ENCODE measurements at regions not wholly inside any gene's neighbourhood (a gene's known extent, or its start where the extent isn't known, plus 50 kb on each side); places are given as distances from the start of the nearest gene placed in this dataset.

DNA sequence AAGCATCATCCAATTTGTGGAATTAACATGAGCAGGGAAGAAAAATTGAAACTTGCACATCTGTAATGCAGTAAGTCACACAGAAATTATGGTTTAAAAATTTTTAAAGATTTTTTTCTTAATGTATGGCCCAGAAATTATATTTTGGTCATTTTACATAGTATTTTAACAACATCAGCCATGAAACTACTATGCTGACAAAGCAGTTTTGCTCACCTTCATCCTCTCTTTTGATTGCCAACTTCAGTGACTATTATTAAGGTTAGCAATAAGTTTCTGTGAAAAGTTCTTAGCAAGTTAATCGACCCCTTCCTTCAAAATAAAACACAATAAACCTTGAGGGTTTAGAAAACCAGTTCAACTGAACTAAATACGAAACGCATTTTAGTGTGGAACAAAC is 1347.0 kb downstream of the EPHA7 start:
- no peaks in the 10 kb centered on the region for H3K36me3 ChIP-seq (ENCODE audit: low read depth)
- H3K27ac ChIP-seq: no peak overlapping the region
- H3K9me3 ChIP-seq (ENCODE audit: insufficient read depth, low read depth): no peaks in the 10 kb centered on the region
- H3K79me2 ChIP-seq (ENCODE audit: low read depth): no peaks in the 10 kb centered on the region
- intact Hi-C loops (cut with micrococcal nuclease; ENCODE audit: unreplicated experiment): no loop called here
- no peaks in the 10 kb centered on the region for H3K9me2 ChIP-seq (ENCODE audit: insufficient read depth)
- no peak for TF ChIP-seq EZH2 (IDR thresholded peaks at IDR 0.05; ENCODE audit: low read depth)
- TF ChIP-seq, protein P1, sequence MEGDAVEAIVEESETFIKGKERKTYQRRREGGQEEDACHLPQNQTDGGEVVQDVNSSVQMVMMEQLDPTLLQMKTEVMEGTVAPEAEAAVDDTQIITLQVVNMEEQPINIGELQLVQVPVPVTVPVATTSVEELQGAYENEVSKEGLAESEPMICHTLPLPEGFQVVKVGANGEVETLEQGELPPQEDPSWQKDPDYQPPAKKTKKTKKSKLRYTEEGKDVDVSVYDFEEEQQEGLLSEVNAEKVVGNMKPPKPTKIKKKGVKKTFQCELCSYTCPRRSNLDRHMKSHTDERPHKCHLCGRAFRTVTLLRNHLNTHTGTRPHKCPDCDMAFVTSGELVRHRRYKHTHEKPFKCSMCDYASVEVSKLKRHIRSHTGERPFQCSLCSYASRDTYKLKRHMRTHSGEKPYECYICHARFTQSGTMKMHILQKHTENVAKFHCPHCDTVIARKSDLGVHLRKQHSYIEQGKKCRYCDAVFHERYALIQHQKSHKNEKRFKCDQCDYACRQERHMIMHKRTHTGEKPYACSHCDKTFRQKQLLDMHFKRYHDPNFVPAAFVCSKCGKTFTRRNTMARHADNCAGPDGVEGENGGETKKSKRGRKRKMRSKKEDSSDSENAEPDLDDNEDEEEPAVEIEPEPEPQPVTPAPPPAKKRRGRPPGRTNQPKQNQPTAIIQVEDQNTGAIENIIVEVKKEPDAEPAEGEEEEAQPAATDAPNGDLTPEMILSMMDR (conservative IDR thresholded peaks at IDR 0.05): no peak
- CTCF ChIA-PET: no interaction called here
- POLR2A ChIA-PET (ENCODE audit: unreplicated experiment): no interaction called here
- H3K4me3 ChIP-seq: no peak overlapping the region
- no TSS peak for BruUV-seq (replicated peaks)
- no peak overlapping the region for H2AFZ ChIP-seq
- no peak for DNase-seq
- no peaks in the 10 kb centered on the region for H3K27me3 ChIP-seq (ENCODE audit: insufficient read depth, low read depth)
- no peaks in the 10 kb centered on the region for H3F3A ChIP-seq (ENCODE audit: insufficient read depth, low read depth)
- H3K4me1 ChIP-seq (replicated peaks; ENCODE audit: insufficient read depth): no peaks in the 10 kb centered on the region
- H4K20me1 ChIP-seq (ENCODE audit: insufficient read depth): no peaks in the 10 kb centered on the region
- H3K4me2 ChIP-seq: no peak overlapping the region

DNA sequence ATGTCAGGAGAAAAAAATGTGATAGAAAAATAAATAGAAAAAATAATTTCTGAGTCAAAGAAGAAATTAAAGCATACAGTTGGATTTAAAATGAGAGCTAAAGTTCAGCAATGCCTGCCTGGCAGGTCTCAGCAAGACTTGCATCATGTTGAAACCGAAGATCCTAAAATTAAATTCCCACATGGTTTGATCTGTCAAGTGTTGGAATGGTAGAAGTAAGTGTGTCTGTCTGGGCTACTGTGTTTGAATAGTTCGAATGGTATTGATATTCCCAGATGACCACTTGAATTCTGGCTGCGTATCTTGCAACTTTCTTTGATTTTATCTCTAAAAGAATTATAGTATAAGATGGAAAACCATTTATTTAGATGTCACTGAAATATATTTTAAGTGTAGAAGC is 1349.6 kb downstream of the EPHA7 start:
- Histone ChIP-seq H3K27me3 (ENCODE audit: insufficient read depth, low read depth) (no peaks in the 10 kb centered on the region), H3K4me3 (no peak overlapping the region), H3F3A (ENCODE audit: insufficient read depth, low read depth) (no peaks in the 10 kb centered on the region), H3K9me2 (ENCODE audit: insufficient read depth) (no peaks in the 10 kb centered on the region), H3K27ac (no peak overlapping the region), H4K20me1 (ENCODE audit: insufficient read depth) (no peaks in the 10 kb centered on the region), H3K4me1 (replicated peaks; ENCODE audit: insufficient read depth) (no peaks in the 10 kb centered on the region), H3K4me2 (no peak overlapping the region), H3K36me3 (ENCODE audit: low read depth) (no peaks in the 10 kb centered on the region), H3K9me3 (ENCODE audit: insufficient read depth, low read depth) (no peaks in the 10 kb centered on the region), H2AFZ (no peak overlapping the region), H3K79me2 (ENCODE audit: low read depth) (no peaks in the 10 kb centered on the region)
- POLR2A ChIA-PET (ENCODE audit: unreplicated experiment): no interaction called here
- TF ChIP-seq EZH2 (IDR thresholded peaks at IDR 0.05; ENCODE audit: low read depth): no peak
- TF ChIP-seq, protein P1 (conservative IDR thresholded peaks at IDR 0.05): no peak
- no peak for DNase-seq
- BruUV-seq (replicated peaks): no TSS peak
- CTCF ChIA-PET: no interaction called here
- intact Hi-C loops (cut with micrococcal nuclease; ENCODE audit: unreplicated experiment): no loop called here

DNA sequence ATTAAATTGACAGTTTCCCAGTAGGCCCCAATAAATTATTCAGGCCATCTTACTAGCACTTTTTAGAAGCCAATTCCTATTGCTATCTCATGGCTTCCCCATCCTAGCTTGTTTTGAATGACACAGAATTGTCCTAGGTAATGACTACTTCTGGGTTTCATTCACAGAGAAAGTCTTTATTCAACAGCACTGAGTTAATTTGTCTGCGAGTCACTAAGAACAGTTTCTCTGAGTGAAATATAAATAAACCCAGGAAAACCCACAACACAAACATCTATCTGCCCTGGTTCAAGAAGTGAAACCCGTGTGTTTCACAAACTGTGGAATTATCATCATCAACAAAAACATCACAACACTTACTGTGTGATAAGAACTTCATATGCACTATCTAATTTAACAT is 1366.8 kb downstream of the EPHA7 start:
- no peaks in the 10 kb centered on the region for H3K4me1 ChIP-seq (replicated peaks; ENCODE audit: insufficient read depth)
- no peak for TF ChIP-seq EZH2 (IDR thresholded peaks at IDR 0.05; ENCODE audit: low read depth)
- TF ChIP-seq, protein P1 (conservative IDR thresholded peaks at IDR 0.05): no peak
- CTCF ChIA-PET: no interaction called here
- POLR2A ChIA-PET (ENCODE audit: unreplicated experiment): no interaction called here
- no peak overlapping the region for H2AFZ ChIP-seq
- no peaks in the 10 kb centered on the region for H3K27me3 ChIP-seq (ENCODE audit: insufficient read depth, low read depth)
- no peak for DNase-seq
- no peaks in the 10 kb centered on the region for H3F3A ChIP-seq (ENCODE audit: insufficient read depth, low read depth)
- H3K27ac ChIP-seq: no peak overlapping the region
- no peaks in the 10 kb centered on the region for H4K20me1 ChIP-seq (ENCODE audit: insufficient read depth)
- no peak overlapping the region for H3K4me3 ChIP-seq
- no peaks in the 10 kb centered on the region for H3K79me2 ChIP-seq (ENCODE audit: low read depth)
- H3K36me3 ChIP-seq (ENCODE audit: low read depth): no peaks in the 10 kb centered on the region
- H3K9me2 ChIP-seq (ENCODE audit: insufficient read depth): no peaks in the 10 kb centered on the region
- no TSS peak for BruUV-seq (replicated peaks)
- no peak overlapping the region for H3K4me2 ChIP-seq
- H3K9me3 ChIP-seq (ENCODE audit: insufficient read depth, low read depth): no peaks in the 10 kb centered on the region
- intact Hi-C loops (cut with micrococcal nuclease; ENCODE audit: unreplicated experiment): no loop called here
